PC-9 (cell line): ENCODE measurements at regions not wholly inside any gene's neighbourhood (a gene's known extent, or its start where the extent isn't known, plus 50 kb on each side); places are given as distances from the start of the nearest gene placed in this dataset.

Experiments used
- BruUV-seq: library from RNA; stranded (reverse); fragments of 400-500 nt; replicated peaks from 2 replicates; lab custom pipeline; 2021; lab: Mats Ljungman, UMichigan
- CTCF ChIA-PET: fragments of 300-600 bp; sonication (Branson Sonifier 250); formaldehyde crosslinking; loops from one replicate; lab custom pipeline; 2022; ENCODE audit warnings: antibody characterized with exemption; lab: Charles Lee
- POLR2A ChIA-PET: fragments of 300-600 bp; sonication (Branson Sonifier 250); formaldehyde crosslinking; loops from one replicate; lab custom pipeline; 2022; ENCODE audit warnings: antibody characterized with exemption; ENCODE audit not compliant: unreplicated experiment; lab: Charles Lee
- DNase-seq, 2 experiments: peaks; one replicate each; pipeline versions ENCODE4 v3.0.0 to v3.0.0-alpha.2; 2015 to 2022; ENCODE audit warnings: mixed read lengths in 1 of 2
- H2AFZ ChIP-seq: fragments of 200-600 bp; sonication (generic); 2 replicates; pipeline ENCODE4 v1.8.1; 2017; ENCODE audit warnings: antibody characterized with exemption
- H3F3A ChIP-seq: fragments of 200-600 bp; sonication (generic); 2 replicates; pipeline ENCODE4 v1.8.1; 2017; ENCODE audit warnings: antibody characterized with exemption, mild to moderate bottlenecking, low read depth; ENCODE audit not compliant: insufficient read depth
- H3K27ac ChIP-seq: fragments of 200-600 bp; sonication (generic); 2 replicates; pipeline ENCODE4 v1.6.1; 2016; ENCODE audit warnings: mixed run types
- H3K27me3 ChIP-seq: fragments of 200-600 bp; sonication (generic); 2 replicates; pipeline ENCODE4 v1.6.1; 2016; ENCODE audit warnings: low read depth, mixed run types; ENCODE audit not compliant: insufficient read depth
- H3K36me3 ChIP-seq: fragments of 200-600 bp; sonication (generic); 2 replicates; pipeline ENCODE4 v1.6.1; 2016; ENCODE audit warnings: low read depth, mixed run types
- H3K4me1 ChIP-seq: fragments of 200-600 bp; sonication (generic); replicated peaks from 2 replicates; pipeline ENCODE4 v1.6.1; 2016; ENCODE audit warnings: mixed run types; ENCODE audit not compliant: insufficient read depth
- H3K4me2 ChIP-seq: fragments of 200-600 bp; sonication (generic); 2 replicates; pipeline ENCODE4 v1.6.1; 2017; ENCODE audit warnings: mixed run types
- H3K4me3 ChIP-seq: fragments of 200-600 bp; sonication (generic); 2 replicates; pipeline ENCODE4 v1.6.1; 2016; ENCODE audit warnings: mixed run types
- H3K79me2 ChIP-seq: fragments of 200-600 bp; sonication (generic); 2 replicates; pipeline ENCODE4 v1.6.1; 2017; ENCODE audit warnings: low read depth, mixed run types
- H3K9me2 ChIP-seq: fragments of 200-600 bp; sonication (generic); 2 replicates; pipeline ENCODE4 v1.8.1; 2017; ENCODE audit warnings: mild to moderate bottlenecking; ENCODE audit not compliant: insufficient read depth
- H3K9me3 ChIP-seq: fragments of 200-600 bp; sonication (generic); 2 replicates; pipeline ENCODE4 v1.8.1; 2016; ENCODE audit warnings: low read depth; ENCODE audit not compliant: insufficient read depth
- H4K20me1 ChIP-seq: fragments of 200-600 bp; sonication (generic); 2 replicates; pipeline ENCODE4 v1.8.1; 2017; ENCODE audit not compliant: insufficient read depth
- CTCF ChIP-seq: fragments of 200-600 bp; sonication (generic); conservative IDR thresholded peaks from 2 replicates; pipeline ENCODE4 v1.6.1; 2017; ENCODE audit warnings: mixed run types, antibody characterized with exemption, mild to moderate bottlenecking, moderate library complexity
- EZH2 ChIP-seq: fragments of 200-600 bp; sonication (generic); IDR thresholded peaks from 2 replicates; pipeline ENCODE4 v1.8.0; 2017; ENCODE audit warnings: antibody characterized with exemption, low read depth
- intact Hi-C: fragments of 100-400 bp; cut with micrococcal nuclease; formaldehyde crosslinking; loops from one replicate; pipeline ENCODE4 v1.10.0; 2022; ENCODE audit not compliant: unreplicated experiment

- intact Hi-C loops: no loop called here
- ChIA-PET CTCF (no interaction called here), POLR2A (no interaction called here)
- no peaks in the 10 kb centered on the region for H3K27me3 ChIP-seq
- H3K79me2 ChIP-seq: no peaks in the 10 kb centered on the region
- H3K4me2 ChIP-seq: no peak overlapping the region
- no peak for DNase-seq
- H3K27ac ChIP-seq: no peak overlapping the region
- no peaks in the 10 kb centered on the region for H3K36me3 ChIP-seq
- no peaks in the 10 kb centered on the region for H3K4me1 ChIP-seq
- no peaks in the 10 kb centered on the region; the same call in 1 of the 2 replicates for H3K9me2 ChIP-seq
- TF ChIP-seq CTCF (no peak), EZH2 (no peak)
- H3F3A ChIP-seq: no peaks in the 10 kb centered on the region
- no TSS peak for BruUV-seq
- no peaks in the 10 kb centered on the region for H3K9me3 ChIP-seq
- H4K20me1 ChIP-seq: no peaks in the 10 kb centered on the region
- no peak overlapping the region for H3K4me3 ChIP-seq
- no peak overlapping the region for H2AFZ ChIP-seq
Observed at GRCh38 chr13:81779876-81780275, 1439.0 kb upstream of the SPRY2 start.

- intact Hi-C loops: no loop called here
- Histone ChIP-seq H4K20me1 (no peaks in the 10 kb centered on the region), H3K4me3 (no peak overlapping the region), H3K4me2 (no peak overlapping the region), H3K27me3 (no peaks in the 10 kb centered on the region), H3K4me1 (no peaks in the 10 kb centered on the region), H3K9me3 (no peaks in the 10 kb centered on the region; the same call in 1 of the 2 replicates), H3K27ac (no peak overlapping the region), H3K36me3 (no peaks in the 10 kb centered on the region), H3F3A (no peaks in the 10 kb centered on the region), H3K79me2 (no peaks in the 10 kb centered on the region), H3K9me2 (no peaks in the 10 kb centered on the region; the same call in 1 of the 2 replicates), H2AFZ (no peak overlapping the region)
- TF ChIP-seq CTCF (no peak), EZH2 (no peak)
- BruUV-seq: no TSS peak
- ChIA-PET CTCF (no interaction called here), POLR2A (no interaction called here)
- DNase-seq: no peak
Observed at GRCh38 chr13:81778350-81778749, 1437.4 kb upstream of the SPRY2 start.

DNA sequence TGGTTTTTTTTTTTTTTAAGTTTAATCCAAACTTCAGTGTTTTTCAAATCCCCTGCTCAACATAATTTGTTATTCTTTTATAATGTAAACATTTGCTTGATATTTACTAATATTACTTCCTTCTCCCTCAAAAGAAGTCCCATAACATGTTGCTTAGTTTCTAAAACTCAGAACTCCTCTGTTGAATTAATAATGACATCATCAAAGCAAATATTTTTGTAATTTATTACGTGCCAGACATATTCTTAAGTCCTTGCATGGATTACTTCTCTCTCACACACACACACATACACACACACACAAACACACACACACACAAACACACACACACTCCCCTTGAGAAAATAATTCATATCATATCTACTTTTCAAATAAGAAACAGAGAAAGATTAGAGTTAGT lies 1432.3 kb upstream of the SPRY2 start:
- no peaks in the 10 kb centered on the region; the same call in 1 of the 2 replicates for H3K9me3 ChIP-seq
- ChIA-PET CTCF (no interaction called here), POLR2A (no interaction called here)
- H3K4me3 ChIP-seq: no peak overlapping the region
- H2AFZ ChIP-seq: no peak overlapping the region
- no peak overlapping the region for H3K4me2 ChIP-seq
- H3K9me2 ChIP-seq: no peaks in the 10 kb centered on the region; the same call in 1 of the 2 replicates
- H4K20me1 ChIP-seq: no peaks in the 10 kb centered on the region
- H3K27ac ChIP-seq: no peak overlapping the region
- BruUV-seq: no TSS peak
- no peaks in the 10 kb centered on the region for H3K4me1 ChIP-seq
- H3K27me3 ChIP-seq: no peaks in the 10 kb centered on the region
- no peaks in the 10 kb centered on the region for H3K36me3 ChIP-seq
- H3F3A ChIP-seq: no peaks in the 10 kb centered on the region
- TF ChIP-seq CTCF (no peak), EZH2 (no peak)
- no peak for DNase-seq
- intact Hi-C loops: no loop called here
- H3K79me2 ChIP-seq: no peaks in the 10 kb centered on the region
